ENCODE measurements at regions not wholly inside any gene's neighbourhood (a gene's known extent, or its start where the extent isn't known, plus 50 kb on each side); places are given as distances from the start of the nearest gene placed in this dataset.

GRCh38 chr18:60686142-60686541 lies 313.6 kb upstream of the MC4R start:
- in situ Hi-C loops (cut with HindIII; ENCODE audit: low pct_unique_long_range_greater_than_20kb, low sequenced_read_pairs), result no loop called here
- DNase-seq (ENCODE audit: low read depth, low spot score), result no peak

GRCh38 chr18:60691061-60691460 lies 318.5 kb upstream of the MC4R start:
- DNase-seq (ENCODE audit: low read depth, low spot score), result no peak
- in situ Hi-C loops (cut with HindIII; ENCODE audit: low pct_unique_long_range_greater_than_20kb, low sequenced_read_pairs), result no loop called here

- in situ Hi-C loops (cut with HindIII; ENCODE audit: low pct_unique_long_range_greater_than_20kb, low sequenced_read_pairs), result no loop called here
- no peak for DNase-seq (ENCODE audit: low read depth, low spot score)
Measured at GRCh38 chr18:60693426-60693825, 320.9 kb upstream of the MC4R start.

DNA sequence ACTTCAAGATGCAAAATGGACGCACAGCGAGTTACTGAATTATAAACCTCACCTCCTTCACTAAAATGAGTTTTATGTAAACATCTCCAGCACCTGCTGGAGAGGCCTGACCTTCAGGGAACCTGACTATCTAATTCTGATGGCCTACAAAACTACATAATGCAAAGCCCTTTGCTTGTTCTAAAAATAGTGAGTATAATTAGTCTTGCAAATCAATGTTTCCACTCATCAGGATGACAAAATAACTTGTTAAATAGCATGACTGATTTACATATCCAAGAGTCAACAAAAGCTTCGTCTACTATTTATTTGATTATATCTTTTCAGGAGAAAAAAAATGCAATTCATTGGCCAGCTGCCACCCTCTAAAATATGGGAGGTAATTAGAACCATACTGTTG lies 326.3 kb upstream of the MC4R start:
- in situ Hi-C loops (cut with HindIII; ENCODE audit: low pct_unique_long_range_greater_than_20kb, low sequenced_read_pairs), result no loop called here
- no peak for DNase-seq (ENCODE audit: low read depth, low spot score)

- DNase-seq (ENCODE audit: low read depth, low spot score), result no peak
- in situ Hi-C loops (cut with HindIII; ENCODE audit: low pct_unique_long_range_greater_than_20kb, low sequenced_read_pairs), result no loop called here
Measured at GRCh38 chr18:60722742-60723141, 350.2 kb upstream of the MC4R start.

DNA sequence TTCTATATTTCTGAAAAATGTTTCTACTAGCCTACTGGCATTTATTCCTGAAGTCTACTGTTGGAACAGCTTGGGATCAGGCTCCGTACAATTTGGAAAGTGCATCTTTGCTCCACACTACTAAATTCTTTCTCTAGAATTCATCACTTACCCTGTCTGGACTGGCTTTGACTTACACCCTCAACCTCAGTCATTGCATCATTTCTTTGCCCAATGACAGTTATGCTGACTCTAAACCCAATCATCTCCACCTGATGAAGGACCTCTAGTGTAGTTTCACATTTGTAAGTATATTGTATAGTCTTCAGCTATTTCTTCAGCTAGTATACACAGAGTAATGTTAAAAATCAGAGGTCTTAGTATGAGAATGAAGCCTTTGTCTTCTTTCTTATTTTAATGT lies 359.6 kb upstream of the MC4R start:
- in situ Hi-C loops (cut with HindIII; ENCODE audit: low pct_unique_long_range_greater_than_20kb, low sequenced_read_pairs), result no loop called here
- no peak for DNase-seq (ENCODE audit: low read depth, low spot score)

GRCh38 chr18:60739212-60739611 lies 366.6 kb upstream of the MC4R start:
- in situ Hi-C loops (cut with HindIII; ENCODE audit: low pct_unique_long_range_greater_than_20kb, low sequenced_read_pairs), result no loop called here
- no peak for DNase-seq (ENCODE audit: low read depth, low spot score)

DNA sequence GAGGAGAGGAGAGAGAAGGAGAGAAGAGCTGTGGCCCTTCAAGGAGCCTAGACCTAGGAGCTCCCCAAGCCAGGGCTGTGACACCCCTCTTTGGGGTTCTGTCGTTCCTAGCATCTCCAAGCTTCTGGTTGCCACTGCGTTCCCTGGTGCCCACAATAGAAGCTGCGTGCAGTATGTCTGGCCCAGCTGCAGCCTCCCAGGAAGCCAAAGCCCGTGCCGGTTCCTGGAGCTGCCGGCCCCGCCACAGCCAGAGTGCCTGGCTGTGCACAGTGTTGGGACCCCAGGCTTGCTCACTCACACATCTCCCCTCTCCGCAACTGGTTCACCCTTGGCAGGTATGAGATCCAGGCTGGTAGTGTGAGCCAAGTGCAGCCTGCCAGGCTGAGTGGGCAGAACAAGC lies 367.7 kb upstream of the MC4R start:
- in situ Hi-C loops (cut with HindIII; ENCODE audit: low pct_unique_long_range_greater_than_20kb, low sequenced_read_pairs), result no loop called here

DNA sequence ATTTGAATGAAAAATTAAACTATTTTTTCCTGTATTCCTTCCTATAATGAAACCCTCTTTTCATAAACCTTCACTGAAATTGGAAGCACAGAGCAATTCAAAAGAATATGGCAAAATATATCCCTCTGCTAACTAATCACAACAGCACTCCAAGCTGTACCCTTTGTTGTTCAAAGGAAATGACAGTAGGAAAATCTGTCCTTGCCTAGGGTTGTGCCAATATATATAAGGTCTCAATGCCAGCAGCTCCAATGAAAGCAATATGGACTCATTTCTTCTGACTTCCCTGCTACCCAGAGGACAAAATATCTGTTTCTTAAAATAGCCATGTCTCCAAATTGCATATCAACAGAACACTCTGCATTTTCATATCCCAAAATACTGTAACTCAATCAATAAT lies 373.9 kb upstream of the MC4R start:
- no peak for DNase-seq (ENCODE audit: low read depth, low spot score)
- in situ Hi-C loops (cut with HindIII; ENCODE audit: low pct_unique_long_range_greater_than_20kb, low sequenced_read_pairs), result no loop called here

More for the DNA sequence above, 367.7 kb upstream of the MC4R start:
- DNase-seq (ENCODE audit: low read depth, low spot score), result no peak

DNA sequence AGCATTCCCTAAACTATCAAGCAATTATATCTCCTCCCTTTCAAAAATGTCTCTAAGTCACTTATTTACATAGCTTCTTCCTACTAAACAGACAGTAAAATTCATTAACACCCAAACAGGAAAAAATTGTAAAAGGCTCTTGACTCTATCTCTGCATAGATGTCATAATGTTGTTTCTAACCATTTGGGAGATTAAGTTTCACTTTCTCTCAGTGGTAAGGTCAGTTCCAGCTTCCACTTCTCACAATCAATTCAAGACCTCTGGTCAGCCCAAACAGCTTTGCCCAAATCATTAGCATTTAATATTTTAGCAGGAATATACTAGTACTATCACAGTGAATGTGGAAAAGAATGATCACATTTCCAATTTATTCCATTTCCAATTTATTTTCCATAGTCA lies 374.3 kb upstream of the MC4R start:
- in situ Hi-C loops (cut with HindIII; ENCODE audit: low pct_unique_long_range_greater_than_20kb, low sequenced_read_pairs), result no loop called here
- no peak for DNase-seq (ENCODE audit: low read depth, low spot score)

DNA sequence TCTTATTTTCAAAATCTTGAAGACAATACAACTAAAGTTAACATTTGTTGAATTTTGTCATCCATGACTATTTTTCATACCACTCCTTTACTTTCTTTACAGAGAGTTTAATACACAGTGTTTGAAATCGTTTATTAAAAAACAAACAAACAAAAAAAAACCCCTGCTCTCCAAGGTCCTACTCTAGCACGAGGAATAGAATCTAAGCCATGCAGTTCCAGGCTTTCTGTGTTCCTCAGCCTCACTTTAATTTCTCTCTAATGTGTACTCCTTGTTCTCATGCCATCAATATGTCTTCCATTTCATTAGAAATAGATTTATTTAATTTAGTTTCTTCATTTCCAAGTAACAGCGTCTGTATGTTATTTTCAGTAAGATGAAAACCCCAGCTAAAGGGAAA lies 381.2 kb upstream of the MC4R start:
- DNase-seq (ENCODE audit: low read depth, low spot score), result no peak
- in situ Hi-C loops (cut with HindIII; ENCODE audit: low pct_unique_long_range_greater_than_20kb, low sequenced_read_pairs), result no loop called here

GRCh38 chr18:60754413-60755009 lies 381.9 kb upstream of the MC4R start:
- DNase-seq (ENCODE audit: low read depth, low spot score), result no peak
- in situ Hi-C loops (cut with HindIII; ENCODE audit: low pct_unique_long_range_greater_than_20kb, low sequenced_read_pairs), result no loop called here

GRCh38 chr18:60755134-60755533 lies 382.6 kb upstream of the MC4R start:
- no peak for DNase-seq (ENCODE audit: low read depth, low spot score)
- in situ Hi-C loops (cut with HindIII; ENCODE audit: low pct_unique_long_range_greater_than_20kb, low sequenced_read_pairs), result no loop called here

GRCh38 chr18:60775978-60776377 lies 403.4 kb upstream of the MC4R start:
- in situ Hi-C loops (cut with HindIII; ENCODE audit: low pct_unique_long_range_greater_than_20kb, low sequenced_read_pairs), result no loop called here

GRCh38 chr18:60784161-60784560 lies 411.6 kb upstream of the MC4R start:
- DNase-seq (ENCODE audit: low read depth, low spot score), result no peak
- in situ Hi-C loops (cut with HindIII; ENCODE audit: low pct_unique_long_range_greater_than_20kb, low sequenced_read_pairs), result no loop called here

More at GRCh38 chr18:60775978-60776377, 403.4 kb upstream of the MC4R start:
- no peak for DNase-seq (ENCODE audit: low read depth, low spot score)

DNA sequence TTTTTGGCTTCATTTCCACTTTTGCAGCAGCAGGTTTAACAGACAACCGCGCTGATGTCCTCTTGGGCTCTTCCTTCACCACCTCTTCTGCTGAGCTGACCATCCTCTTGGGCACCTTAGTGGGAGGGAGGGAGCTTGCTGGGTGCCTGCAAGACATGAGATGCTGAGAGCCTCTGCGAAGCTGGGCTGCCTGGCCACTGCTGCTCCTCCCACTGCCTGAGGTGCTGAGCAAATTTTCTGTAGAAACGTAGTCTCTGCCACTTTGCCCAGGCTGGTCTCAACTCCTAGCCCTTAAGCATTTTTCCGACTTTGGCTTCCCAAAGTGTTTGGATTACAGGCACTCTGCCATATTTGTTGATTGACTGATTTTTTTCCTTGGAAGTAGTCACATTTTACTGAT lies 422.2 kb upstream of the MC4R start:
- in situ Hi-C loops (cut with HindIII; ENCODE audit: low pct_unique_long_range_greater_than_20kb, low sequenced_read_pairs), result no loop called here
- DNase-seq (ENCODE audit: low read depth, low spot score), result no peak

DNA sequence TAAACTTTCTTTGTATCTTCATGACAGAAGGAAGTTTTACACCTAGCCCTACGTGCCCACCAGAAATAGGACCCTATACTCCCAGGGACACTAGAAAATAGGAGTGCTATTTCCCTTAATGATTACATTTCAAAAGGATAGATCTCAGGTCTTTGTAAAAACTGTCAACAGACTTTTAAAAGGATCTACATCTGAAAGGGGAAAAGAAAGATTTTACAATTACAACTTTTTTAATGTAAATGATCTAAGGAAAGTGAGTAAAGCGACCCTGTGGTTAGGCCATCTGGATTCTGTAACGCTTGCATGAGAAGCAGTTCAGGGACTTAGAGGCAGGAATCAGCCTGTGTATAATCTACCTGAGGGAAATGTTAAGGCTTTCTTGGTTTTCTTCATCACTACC lies 431.8 kb upstream of the MC4R start:
- in situ Hi-C loops (cut with HindIII; ENCODE audit: low pct_unique_long_range_greater_than_20kb, low sequenced_read_pairs), result no loop called here
- DNase-seq (ENCODE audit: low read depth, low spot score), result no peak

GRCh38 chr18:60809937-60810336 lies 437.4 kb upstream of the MC4R start:
- in situ Hi-C loops (cut with HindIII; ENCODE audit: low pct_unique_long_range_greater_than_20kb, low sequenced_read_pairs), result no loop called here

GRCh38 chr18:60812921-60813320 lies 440.3 kb upstream of the MC4R start:
- DNase-seq (ENCODE audit: low read depth, low spot score), result no peak
- in situ Hi-C loops (cut with HindIII; ENCODE audit: low pct_unique_long_range_greater_than_20kb, low sequenced_read_pairs), result no loop called here

More at GRCh38 chr18:60809937-60810336, 437.4 kb upstream of the MC4R start:
- no peak for DNase-seq (ENCODE audit: low read depth, low spot score)

DNA sequence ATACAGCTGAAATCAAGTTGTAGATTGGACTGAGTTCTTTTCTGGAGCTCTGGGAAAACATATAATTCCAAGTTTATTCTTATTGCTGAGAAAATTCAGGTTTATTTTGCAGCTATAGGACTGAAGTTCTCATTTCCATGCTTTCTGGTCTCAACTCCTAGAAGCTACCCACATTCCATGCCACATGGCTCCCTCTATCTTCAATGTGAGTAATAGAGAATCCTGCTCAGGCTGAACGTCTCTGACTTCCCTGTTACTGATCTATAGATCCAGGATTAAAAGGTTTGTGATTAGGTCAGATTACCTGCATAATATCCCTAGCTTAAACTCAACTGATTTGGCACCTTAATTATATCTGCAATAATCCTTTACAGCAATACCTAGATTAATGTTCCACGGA lies 453.8 kb upstream of the MC4R start:
- in situ Hi-C loops (cut with HindIII; ENCODE audit: low pct_unique_long_range_greater_than_20kb, low sequenced_read_pairs), result no loop called here
- DNase-seq (ENCODE audit: low read depth, low spot score), result peak; percentile 7

All from SK-MEL-5 (cell line).